ENCODE measurements at regions not wholly inside any gene's neighbourhood (a gene's known extent, or its start where the extent isn't known, plus 50 kb on each side); places are given as distances from the start of the nearest gene placed in this dataset.

DNA sequence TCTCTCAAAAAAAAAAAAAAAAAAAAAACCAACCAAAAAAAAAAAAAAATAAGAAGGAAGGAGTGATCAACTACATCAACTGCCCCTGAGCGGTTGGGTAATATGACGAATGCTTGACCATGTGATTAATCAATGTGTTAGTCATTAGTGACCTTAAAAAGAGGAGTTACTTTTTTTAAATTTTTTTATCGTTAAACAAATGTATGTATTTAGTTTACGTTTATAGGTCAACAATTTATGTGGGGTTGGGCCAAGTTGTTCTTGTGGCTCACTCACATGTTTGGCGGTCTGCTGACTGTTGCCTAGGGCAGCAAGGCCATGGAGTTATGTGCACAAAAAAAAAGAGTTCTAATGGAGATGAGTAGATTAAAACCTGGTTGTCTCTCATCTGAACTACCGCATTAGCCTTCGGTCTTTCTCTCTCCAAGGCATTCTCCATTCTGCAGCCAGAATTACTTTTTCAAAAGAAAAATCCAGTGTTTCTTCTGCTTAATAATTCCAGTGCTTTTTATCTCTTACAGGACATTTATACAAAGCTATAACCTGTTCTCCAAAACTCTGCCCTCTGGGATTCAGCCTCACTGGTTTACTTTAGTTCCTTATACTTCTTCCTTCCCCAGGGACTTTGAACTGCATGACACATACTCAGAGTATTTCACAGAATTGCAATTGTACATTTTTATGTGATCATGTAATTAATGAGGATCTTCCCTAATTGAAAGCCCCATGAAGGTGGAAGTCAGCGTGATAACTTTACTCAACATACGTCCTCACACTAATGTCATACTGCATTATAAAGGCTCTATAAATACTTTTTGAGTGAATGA lies 505.5 kb downstream of the ANKRD50 start:
- TF ChIP-seq, protein P1, sequence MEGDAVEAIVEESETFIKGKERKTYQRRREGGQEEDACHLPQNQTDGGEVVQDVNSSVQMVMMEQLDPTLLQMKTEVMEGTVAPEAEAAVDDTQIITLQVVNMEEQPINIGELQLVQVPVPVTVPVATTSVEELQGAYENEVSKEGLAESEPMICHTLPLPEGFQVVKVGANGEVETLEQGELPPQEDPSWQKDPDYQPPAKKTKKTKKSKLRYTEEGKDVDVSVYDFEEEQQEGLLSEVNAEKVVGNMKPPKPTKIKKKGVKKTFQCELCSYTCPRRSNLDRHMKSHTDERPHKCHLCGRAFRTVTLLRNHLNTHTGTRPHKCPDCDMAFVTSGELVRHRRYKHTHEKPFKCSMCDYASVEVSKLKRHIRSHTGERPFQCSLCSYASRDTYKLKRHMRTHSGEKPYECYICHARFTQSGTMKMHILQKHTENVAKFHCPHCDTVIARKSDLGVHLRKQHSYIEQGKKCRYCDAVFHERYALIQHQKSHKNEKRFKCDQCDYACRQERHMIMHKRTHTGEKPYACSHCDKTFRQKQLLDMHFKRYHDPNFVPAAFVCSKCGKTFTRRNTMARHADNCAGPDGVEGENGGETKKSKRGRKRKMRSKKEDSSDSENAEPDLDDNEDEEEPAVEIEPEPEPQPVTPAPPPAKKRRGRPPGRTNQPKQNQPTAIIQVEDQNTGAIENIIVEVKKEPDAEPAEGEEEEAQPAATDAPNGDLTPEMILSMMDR (IDR thresholded peaks at IDR 0.05; ENCODE audit: low read depth, low read length, missing control alignments) = no peak
- Histone ChIP-seq H3K4me3 (ENCODE audit: low read depth, low read length) (no peak overlapping the region), H3K27me3 (replicated peaks) (no peaks in the 10 kb centered on the region), H3K27ac (peak overlapping the region; percentile 58), H3K36me3 (replicated peaks) (no peaks in the 10 kb centered on the region)
- peak; percentile 57 for DNase-seq
- in situ Hi-C loops (cut with HindIII; ENCODE audit: low pct_ligation_motif_present, low sequenced_read_pairs) = no loop called here

DNA sequence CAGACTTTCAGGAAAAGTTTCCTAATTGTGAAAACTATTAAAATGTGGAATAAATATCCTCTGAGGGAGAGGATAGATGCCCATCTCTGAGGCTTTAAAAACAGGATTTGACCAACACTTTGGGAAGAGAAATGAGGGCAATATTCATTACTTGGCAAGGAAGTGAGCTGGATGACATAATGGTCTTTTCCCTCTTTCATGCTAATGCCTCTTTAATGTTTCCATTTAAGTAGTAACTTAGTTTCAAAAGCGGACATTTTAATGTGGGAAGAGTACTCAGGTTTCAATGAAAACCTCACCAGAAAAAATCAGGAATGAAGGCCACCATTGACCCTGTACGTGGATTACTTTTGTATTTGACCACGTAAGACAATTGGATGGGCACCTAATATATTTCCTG lies 503.3 kb downstream of the ANKRD50 start:
- Histone ChIP-seq H3K27me3 (replicated peaks) (no peaks in the 10 kb centered on the region), H3K4me3 (ENCODE audit: low read depth, low read length) (no peak overlapping the region), H3K36me3 (replicated peaks) (no peaks in the 10 kb centered on the region), H3K27ac (no peak overlapping the region)
- TF ChIP-seq, protein P1 (IDR thresholded peaks at IDR 0.05; ENCODE audit: low read depth, low read length, missing control alignments) = no peak
- in situ Hi-C loops (cut with HindIII; ENCODE audit: low pct_ligation_motif_present, low sequenced_read_pairs) = no loop called here
- no peak for DNase-seq

DNA sequence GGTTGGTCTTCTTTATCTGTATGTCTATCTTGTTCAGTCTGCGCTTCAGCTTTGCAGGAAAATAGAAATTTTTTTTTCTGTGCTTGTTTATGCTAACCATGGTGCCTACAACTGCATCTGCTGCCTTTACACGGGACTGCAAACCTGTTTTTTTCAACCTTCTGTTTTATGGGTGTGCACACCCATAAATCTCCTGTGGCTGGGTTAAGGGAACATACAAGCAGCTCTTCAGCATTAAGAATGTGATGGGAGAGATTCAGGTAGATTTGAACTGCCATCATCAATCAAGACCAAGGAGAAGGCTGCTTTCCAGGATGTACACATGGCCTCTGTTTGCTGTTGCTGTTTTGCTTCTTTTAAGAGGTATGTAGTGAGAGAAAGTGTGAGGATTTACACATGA lies 502.9 kb downstream of the ANKRD50 start:
- in situ Hi-C loops (cut with HindIII; ENCODE audit: low pct_ligation_motif_present, low sequenced_read_pairs) = no loop called here
- no peak for DNase-seq
- Histone ChIP-seq H3K27me3 (replicated peaks) (no peaks in the 10 kb centered on the region), H3K4me3 (ENCODE audit: low read depth, low read length) (no peak overlapping the region), H3K27ac (no peak overlapping the region), H3K36me3 (replicated peaks) (no peaks in the 10 kb centered on the region)
- TF ChIP-seq, protein P1 (IDR thresholded peaks at IDR 0.05; ENCODE audit: low read depth, low read length, missing control alignments) = no peak

DNA sequence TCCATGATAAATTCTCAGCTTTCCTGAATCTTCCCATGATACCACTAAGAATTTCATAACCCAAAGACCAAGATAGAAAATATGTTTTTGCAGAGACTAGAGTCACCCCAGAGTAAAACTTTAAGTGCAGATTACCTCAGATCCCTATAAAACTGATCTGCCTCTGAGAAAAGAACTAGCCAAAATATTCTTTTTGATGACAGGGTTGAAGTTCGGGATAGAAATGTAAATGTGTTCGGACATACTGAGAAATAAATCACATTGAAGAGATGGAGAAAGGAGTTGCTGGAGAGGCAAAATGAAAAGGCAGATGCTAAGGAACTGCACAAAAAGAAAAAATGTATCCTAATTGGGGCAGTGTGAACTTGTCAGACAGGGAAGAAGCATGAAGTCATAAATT lies 501.8 kb downstream of the ANKRD50 start:
- in situ Hi-C loops (cut with HindIII; ENCODE audit: low pct_ligation_motif_present, low sequenced_read_pairs) = no loop called here
- no peaks in the 10 kb centered on the region for H3K36me3 ChIP-seq (replicated peaks)
- H3K27ac ChIP-seq = no peak overlapping the region
- TF ChIP-seq, protein P1 (IDR thresholded peaks at IDR 0.05; ENCODE audit: low read depth, low read length, missing control alignments) = no peak
- H3K4me3 ChIP-seq (ENCODE audit: low read depth, low read length) = no peak overlapping the region
- DNase-seq = no peak
- no peaks in the 10 kb centered on the region for H3K27me3 ChIP-seq (replicated peaks)

DNA sequence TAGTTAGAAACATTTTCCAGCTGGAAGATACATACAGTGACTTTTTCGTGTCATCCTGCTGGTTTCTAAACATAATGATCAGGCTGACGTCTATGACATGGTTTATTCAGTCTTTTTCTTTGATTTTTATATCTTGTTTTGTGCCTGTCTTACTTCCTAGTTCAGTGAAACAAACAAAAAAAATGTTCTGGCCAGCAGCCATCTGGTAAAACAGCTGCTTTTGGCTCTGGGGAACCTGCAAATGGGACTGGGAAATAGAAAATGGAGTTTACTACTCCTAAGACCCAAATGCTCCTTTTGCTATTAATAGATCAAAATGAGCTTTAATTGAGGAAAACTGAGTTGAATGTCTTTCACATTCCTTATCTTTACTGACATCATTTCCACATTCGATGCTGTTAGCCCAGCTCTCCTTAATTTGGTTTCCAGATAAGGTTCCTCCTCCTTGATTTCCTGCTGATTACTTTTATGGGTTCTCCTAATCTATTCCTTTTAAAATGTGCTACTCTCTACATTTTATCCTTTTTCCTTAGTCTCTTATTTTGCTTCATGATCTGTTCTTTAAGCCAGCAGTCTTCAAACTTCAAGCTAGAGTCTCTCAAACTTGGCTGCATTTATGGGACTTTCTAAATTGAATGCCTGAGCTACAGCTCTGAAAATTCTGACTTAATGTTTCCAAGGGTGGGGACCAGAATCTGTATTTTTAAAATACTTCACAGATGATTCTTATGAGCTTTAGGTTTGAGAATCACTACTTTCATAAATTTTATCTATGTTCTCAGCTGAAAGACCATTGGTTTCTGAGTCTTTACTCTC lies 499.5 kb downstream of the ANKRD50 start:
- peak; percentile 23 for DNase-seq
- no peak overlapping the region for H3K27ac ChIP-seq
- in situ Hi-C loops (cut with HindIII; ENCODE audit: low pct_ligation_motif_present, low sequenced_read_pairs) = no loop called here

More for the DNA sequence above, 499.5 kb downstream of the ANKRD50 start:
- TF ChIP-seq, protein P1 (IDR thresholded peaks at IDR 0.05; ENCODE audit: low read depth, low read length, missing control alignments) = no peak
- Histone ChIP-seq H3K4me3 (ENCODE audit: low read depth, low read length) (no peak overlapping the region), H3K27me3 (replicated peaks) (no peaks in the 10 kb centered on the region), H3K36me3 (replicated peaks) (no peaks in the 10 kb centered on the region)

All from brain microvascular endothelial cell (primary cell).